ENCODE measurements at regions not wholly inside any gene's neighbourhood (a gene's known extent, or its start where the extent isn't known, plus 50 kb on each side); places are given as distances from the start of the nearest gene placed in this dataset.

DNA sequence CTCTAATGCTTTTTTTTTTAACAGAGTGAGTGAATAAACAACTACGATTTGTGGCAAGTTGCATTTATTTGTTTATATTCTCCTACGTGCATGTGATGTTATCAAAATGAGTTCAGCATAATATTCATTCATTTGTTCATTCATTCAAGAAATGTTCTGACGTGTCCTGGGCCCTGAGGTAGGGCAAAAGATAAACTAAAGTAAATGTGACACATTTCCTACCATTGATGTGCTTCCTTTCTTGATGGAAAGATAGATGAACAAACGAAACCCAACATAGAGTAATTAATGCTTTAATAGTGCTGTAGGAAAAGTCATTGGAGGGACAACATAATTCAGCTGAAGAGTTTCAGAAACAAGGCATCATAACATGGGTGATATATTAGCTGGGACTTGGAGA is 261.5 kb upstream of the KCNMB2 start:
- no peaks in the 10 kb centered on the region for H3K4me1 ChIP-seq (ENCODE audit: insufficient read depth, low read length, poor library complexity, severe bottlenecking)
- no peaks in the 10 kb centered on the region for H3K27me3 ChIP-seq (replicated peaks; ENCODE audit: insufficient read depth, low read depth, low read length, poor library complexity)
- DNase-seq (ENCODE audit: low spot score) = no peak
- no peak for TF ChIP-seq EZH2 (IDR thresholded peaks at IDR 0.05; ENCODE audit: borderline replicate concordance, low read depth, low read length, poor library complexity, severe bottlenecking)
- TF ChIP-seq, protein P1, sequence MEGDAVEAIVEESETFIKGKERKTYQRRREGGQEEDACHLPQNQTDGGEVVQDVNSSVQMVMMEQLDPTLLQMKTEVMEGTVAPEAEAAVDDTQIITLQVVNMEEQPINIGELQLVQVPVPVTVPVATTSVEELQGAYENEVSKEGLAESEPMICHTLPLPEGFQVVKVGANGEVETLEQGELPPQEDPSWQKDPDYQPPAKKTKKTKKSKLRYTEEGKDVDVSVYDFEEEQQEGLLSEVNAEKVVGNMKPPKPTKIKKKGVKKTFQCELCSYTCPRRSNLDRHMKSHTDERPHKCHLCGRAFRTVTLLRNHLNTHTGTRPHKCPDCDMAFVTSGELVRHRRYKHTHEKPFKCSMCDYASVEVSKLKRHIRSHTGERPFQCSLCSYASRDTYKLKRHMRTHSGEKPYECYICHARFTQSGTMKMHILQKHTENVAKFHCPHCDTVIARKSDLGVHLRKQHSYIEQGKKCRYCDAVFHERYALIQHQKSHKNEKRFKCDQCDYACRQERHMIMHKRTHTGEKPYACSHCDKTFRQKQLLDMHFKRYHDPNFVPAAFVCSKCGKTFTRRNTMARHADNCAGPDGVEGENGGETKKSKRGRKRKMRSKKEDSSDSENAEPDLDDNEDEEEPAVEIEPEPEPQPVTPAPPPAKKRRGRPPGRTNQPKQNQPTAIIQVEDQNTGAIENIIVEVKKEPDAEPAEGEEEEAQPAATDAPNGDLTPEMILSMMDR (conservative IDR thresholded peaks at IDR 0.05; ENCODE audit: low read depth, low read length) = no peak
- ChIA-PET CTCF (no interaction called here), POLR2A (ENCODE audit: low non-redundant PET) (interaction anchor here (0.6 kb wide), 1 partner anchor 173 kb away, joined by 5 read pairs; no protein-coding TSS in a partner anchor)
- no peak overlapping the region for H3K4me3 ChIP-seq (ENCODE audit: low read depth, low read length, poor library complexity, severe bottlenecking)
- no TSS peak for BruUV-seq (replicated peaks)
- no peaks in the 10 kb centered on the region for H3K36me3 ChIP-seq (ENCODE audit: insufficient read depth, low read length, poor library complexity, severe bottlenecking)
- no peak overlapping the region for H3K27ac ChIP-seq (ENCODE audit: low read depth, low read length, poor library complexity, severe bottlenecking)
- H3K9me3 ChIP-seq (ENCODE audit: low read depth, low read length, poor library complexity, severe bottlenecking) = peaks cover 9% of the 10 kb centered on the region
- intact Hi-C loops (cut with micrococcal nuclease; ENCODE audit: unreplicated experiment) = no loop called here

DNA sequence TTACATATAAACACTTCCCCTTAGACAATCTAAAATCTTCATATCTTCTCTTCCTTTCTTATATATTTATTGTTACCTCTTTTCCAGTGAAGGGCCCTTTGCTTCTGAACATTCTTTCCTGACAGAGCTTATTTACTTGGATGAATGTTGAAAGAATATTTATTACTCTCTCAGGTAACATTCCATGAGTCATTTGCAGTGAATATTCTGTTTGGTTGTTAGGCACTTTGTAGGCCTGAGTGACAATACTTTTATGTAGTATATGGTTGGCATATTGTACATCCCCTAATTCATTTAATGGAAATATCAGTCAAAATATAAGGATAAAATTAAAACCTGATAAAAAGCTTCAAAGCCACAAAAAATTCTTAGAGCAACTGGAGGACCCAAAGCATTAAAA is 260.9 kb upstream of the KCNMB2 start:
- ChIA-PET CTCF (no interaction called here), POLR2A (ENCODE audit: low non-redundant PET) (no interaction called here)
- H3K4me3 ChIP-seq (ENCODE audit: low read depth, low read length, poor library complexity, severe bottlenecking) = no peak overlapping the region
- H3K9me3 ChIP-seq (ENCODE audit: low read depth, low read length, poor library complexity, severe bottlenecking) = peaks cover 13% of the 10 kb centered on the region
- H3K27me3 ChIP-seq (replicated peaks; ENCODE audit: insufficient read depth, low read depth, low read length, poor library complexity) = no peaks in the 10 kb centered on the region
- no peak for DNase-seq (ENCODE audit: low spot score)
- BruUV-seq (replicated peaks) = no TSS peak
- H3K4me1 ChIP-seq (ENCODE audit: insufficient read depth, low read length, poor library complexity, severe bottlenecking) = no peaks in the 10 kb centered on the region
- H3K36me3 ChIP-seq (ENCODE audit: insufficient read depth, low read length, poor library complexity, severe bottlenecking) = no peaks in the 10 kb centered on the region
- no peak for TF ChIP-seq EZH2 (IDR thresholded peaks at IDR 0.05; ENCODE audit: borderline replicate concordance, low read depth, low read length, poor library complexity, severe bottlenecking)
- TF ChIP-seq, protein P1 (conservative IDR thresholded peaks at IDR 0.05; ENCODE audit: low read depth, low read length) = no peak
- intact Hi-C loops (cut with micrococcal nuclease; ENCODE audit: unreplicated experiment) = no loop called here
- H3K27ac ChIP-seq (ENCODE audit: low read depth, low read length, poor library complexity, severe bottlenecking) = no peak overlapping the region

DNA sequence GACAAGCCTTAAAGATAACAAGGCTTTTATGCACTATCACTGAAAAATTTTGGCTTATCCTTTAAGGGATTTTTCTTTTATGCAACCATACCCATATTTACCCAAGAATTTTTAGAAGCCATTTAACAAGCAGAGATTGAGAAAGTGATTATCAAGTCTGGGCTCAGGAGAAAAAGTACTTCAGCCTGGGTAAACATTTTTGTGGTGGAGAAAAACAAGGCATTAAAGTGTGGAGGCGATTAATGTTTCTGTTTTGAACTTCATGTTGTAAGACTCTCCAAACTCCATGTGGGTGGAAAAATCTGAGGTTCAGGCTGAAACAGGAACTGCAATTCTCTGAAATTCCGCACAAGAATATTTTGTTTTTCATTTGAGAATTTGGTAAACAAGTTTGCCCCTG is 260.4 kb upstream of the KCNMB2 start:
- intact Hi-C loops (cut with micrococcal nuclease; ENCODE audit: unreplicated experiment) = no loop called here
- ChIA-PET POLR2A (ENCODE audit: low non-redundant PET) (no interaction called here), CTCF (no interaction called here)
- Histone ChIP-seq H3K4me3 (ENCODE audit: low read depth, low read length, poor library complexity, severe bottlenecking) (no peak overlapping the region), H3K36me3 (ENCODE audit: insufficient read depth, low read length, poor library complexity, severe bottlenecking) (no peaks in the 10 kb centered on the region), H3K27ac (ENCODE audit: low read depth, low read length, poor library complexity, severe bottlenecking) (no peak overlapping the region), H3K27me3 (replicated peaks; ENCODE audit: insufficient read depth, low read depth, low read length, poor library complexity) (no peaks in the 10 kb centered on the region), H3K4me1 (ENCODE audit: insufficient read depth, low read length, poor library complexity, severe bottlenecking) (no peaks in the 10 kb centered on the region), H3K9me3 (ENCODE audit: low read depth, low read length, poor library complexity, severe bottlenecking) (peaks cover 13% of the 10 kb centered on the region)
- DNase-seq (ENCODE audit: low spot score) = no peak
- no TSS peak for BruUV-seq (replicated peaks)
- TF ChIP-seq, protein P1 (conservative IDR thresholded peaks at IDR 0.05; ENCODE audit: low read depth, low read length) = no peak
- no peak for TF ChIP-seq EZH2 (IDR thresholded peaks at IDR 0.05; ENCODE audit: borderline replicate concordance, low read depth, low read length, poor library complexity, severe bottlenecking)

Measured in A673 (cell line).